ENCODE measurements at regions not wholly inside any gene's neighbourhood (a gene's known extent, or its start where the extent isn't known, plus 50 kb on each side); places are given as distances from the start of the nearest gene placed in this dataset.

DNA sequence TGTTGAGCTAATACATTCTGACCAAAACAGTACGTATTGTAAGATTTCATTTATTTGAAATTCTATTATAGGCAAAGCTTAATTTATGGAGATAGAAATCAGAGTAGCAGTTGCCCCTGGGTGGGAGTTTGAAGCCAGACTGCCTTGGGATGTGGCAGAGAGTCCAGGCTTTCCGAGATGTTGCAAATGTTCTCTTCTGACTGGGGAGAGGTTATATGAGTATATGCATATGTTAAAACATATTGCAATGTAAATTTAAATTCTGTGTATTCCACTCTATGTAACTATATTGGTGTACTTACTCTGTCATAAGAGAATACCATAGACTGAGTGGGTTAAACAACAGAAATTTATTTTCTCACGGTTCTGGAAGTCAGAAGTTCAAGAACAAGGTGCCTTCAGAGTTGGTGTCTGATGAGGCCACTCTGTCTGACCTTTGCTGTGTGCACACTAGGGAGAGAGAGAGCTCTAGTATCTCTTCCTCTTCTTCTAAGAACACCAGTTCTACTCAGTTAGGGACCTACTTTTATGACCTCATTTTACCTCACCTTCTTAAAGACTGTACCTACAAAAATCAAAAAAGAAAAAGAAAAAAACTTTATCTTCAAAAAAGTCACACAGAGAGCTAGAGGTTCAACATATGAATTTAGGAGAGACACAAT, 299.3 kb upstream of the HS3ST1 start:
- no peak for DNase-seq

- DNase-seq, result no peak
Observed at GRCh38 chr4:11724731-11725130, 296.0 kb upstream of the HS3ST1 start.

GRCh38 chr4:11722223-11722622, 293.5 kb upstream of the HS3ST1 start:
- DNase-seq, result no peak

DNA sequence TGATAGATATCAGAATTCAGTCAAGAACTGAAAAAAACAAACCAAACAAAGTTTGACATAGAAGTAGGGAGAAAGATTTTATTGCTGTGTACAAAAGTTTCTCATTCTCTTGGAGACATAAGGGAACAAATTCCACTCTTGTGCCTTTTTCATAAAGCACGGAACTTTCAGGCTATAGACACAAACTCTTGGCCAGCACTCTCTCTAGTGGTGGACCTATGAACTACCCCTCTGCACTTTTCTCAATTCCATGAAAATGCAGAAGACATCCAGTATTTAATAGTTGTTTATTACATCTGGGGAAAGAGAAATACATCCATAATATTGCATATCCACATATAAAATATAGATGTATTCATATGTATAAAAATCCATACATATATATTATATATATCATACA, 291.6 kb upstream of the HS3ST1 start:
- DNase-seq, result no peak

DNA sequence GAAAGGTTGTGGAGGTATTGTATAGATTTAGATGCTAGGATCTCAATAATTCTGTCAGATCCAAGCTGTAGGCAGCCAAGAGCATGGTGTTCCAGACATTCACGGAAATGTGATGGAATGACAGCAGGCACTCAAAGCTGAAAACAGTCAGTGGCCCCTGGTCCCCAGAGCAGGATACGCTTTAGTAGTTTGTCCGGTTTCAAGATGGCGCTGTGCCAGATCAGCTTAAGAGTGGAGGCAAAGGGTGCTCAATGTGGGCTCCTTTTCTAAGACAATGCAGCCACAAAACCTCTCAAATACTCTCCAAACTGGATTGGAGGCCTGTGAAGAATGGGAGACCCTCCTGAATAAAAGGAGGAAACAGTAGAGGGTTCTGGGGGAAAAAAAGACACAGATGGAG, 291.2 kb upstream of the HS3ST1 start:
- DNase-seq, result no peak

- DNase-seq, result no peak
Observed at GRCh38 chr4:11715753-11716521, 287.2 kb upstream of the HS3ST1 start.

DNA sequence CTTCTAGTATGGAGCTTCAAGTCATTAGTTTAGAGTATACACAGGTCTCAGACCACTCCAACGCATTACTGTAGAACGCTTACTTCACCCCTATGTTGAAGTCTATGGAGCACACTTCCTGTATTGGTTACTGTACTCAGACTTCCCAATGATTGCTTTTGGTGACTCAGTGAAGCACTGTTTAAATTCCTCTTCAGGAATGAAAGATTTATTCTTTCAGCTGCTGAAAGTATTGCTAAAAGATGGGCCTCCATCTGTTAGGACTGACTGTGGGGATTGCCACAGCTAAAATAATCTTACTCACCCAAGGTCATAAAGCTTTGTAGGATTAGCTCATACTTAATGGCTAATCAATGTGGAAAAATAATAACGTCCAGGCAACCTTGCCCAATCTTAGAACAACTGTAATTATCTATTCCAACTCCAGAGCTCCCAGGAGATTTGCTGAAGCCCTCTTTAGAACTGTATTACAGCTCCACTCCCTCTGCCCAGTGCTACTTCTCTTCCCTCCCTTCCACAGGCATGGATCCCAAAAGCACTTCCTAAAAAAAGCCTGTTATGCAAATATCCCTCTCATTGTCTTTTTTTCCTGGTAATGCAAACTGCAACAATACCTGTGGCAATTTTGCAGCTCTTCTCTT, 281.9 kb upstream of the HS3ST1 start:
- DNase-seq, result no peak

- DNase-seq, result no peak
Observed at GRCh38 chr4:11704186-11704830, 275.6 kb upstream of the HS3ST1 start.

- DNase-seq, result no peak
Observed at GRCh38 chr4:11702886-11703557, 274.3 kb upstream of the HS3ST1 start.

GRCh38 chr4:11701966-11702725, 273.5 kb upstream of the HS3ST1 start:
- DNase-seq, result no peak

- DNase-seq, result no peak
Observed at GRCh38 chr4:11700751-11701226, 272.1 kb upstream of the HS3ST1 start.

- no peak for DNase-seq
Observed at GRCh38 chr4:11698846-11699590, 270.3 kb upstream of the HS3ST1 start.

DNA sequence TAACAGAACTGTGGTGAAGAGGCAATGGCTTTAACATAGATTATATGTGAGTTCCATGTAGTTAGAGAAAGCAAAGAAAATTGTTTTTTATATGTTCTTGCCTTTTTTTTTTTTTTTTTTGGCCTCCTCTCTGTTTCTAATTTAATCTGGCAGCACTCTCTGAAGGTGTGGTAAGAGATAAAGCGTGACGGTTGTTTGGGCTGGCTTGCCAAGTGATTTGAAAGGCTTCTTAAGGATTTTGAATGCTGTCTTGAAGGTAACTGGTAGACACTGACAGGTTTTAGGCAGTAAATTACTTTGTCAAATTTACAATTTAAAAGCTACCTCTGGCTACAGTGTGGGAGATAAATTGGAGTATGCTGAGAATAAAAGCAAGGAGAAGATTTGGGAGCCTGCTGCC, 269.3 kb upstream of the HS3ST1 start:
- no peak for DNase-seq

DNA sequence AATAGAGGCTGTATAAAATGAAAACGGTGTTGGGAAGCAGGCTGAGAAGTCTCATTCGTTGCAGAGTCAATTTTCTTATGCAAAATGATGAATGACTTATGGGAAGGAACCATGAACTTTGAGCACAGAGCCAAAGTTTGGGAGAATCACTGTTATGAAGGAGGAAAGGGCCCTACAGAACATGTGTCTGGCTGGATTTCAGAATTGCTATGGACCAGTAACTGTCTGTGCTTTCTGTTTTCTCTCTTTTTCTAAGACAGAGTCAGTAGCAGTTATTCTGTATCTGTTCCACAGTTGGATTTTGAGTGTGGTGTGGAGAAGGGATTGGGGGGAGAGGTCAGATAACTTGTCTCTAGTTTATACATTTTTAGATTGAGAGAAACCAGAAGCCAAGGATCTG, 265.0 kb upstream of the HS3ST1 start:
- DNase-seq, result no peak

- DNase-seq, result no peak
Observed at GRCh38 chr4:11691236-11691635, 262.5 kb upstream of the HS3ST1 start.

- DNase-seq, result no peak
Observed at GRCh38 chr4:11687727-11688126, 259.0 kb upstream of the HS3ST1 start.

- no peak for DNase-seq
Observed at GRCh38 chr4:11685481-11685880, 256.8 kb upstream of the HS3ST1 start.

DNA sequence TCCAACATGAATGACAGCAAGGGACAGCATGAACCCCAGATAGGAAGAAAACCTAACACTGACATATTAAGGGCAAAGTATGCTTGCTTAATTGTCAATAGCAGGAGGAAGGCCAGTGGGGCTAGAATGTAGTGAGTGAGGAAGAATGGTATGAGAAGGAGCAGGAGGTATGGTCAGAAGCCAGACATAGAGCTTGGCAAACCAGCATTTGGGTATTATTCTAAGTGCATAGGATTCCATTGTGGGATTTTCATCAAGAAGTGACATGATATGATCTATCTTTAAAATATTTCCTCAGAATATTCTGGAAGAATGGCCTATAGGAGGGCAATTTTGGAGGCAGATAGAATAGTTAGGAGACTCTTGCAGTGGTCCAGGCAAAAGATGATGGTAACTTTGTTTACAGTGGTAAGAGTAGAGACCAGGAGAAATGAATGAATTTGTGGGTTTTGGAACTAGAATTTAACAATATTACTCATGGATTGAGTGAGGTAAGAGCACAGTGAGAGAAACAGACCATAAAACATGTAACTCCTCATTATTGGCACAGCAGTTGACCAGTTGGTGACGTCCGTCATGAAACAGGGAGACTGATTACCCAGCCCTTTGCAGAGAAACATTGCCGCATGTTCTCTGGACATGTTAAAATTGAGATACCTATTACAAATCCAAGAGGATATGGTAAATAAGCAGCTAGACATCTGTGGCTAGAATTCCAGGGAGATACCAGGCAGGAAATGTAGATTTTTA, 246.5 kb upstream of the HS3ST1 start:
- DNase-seq, result no peak

DNA sequence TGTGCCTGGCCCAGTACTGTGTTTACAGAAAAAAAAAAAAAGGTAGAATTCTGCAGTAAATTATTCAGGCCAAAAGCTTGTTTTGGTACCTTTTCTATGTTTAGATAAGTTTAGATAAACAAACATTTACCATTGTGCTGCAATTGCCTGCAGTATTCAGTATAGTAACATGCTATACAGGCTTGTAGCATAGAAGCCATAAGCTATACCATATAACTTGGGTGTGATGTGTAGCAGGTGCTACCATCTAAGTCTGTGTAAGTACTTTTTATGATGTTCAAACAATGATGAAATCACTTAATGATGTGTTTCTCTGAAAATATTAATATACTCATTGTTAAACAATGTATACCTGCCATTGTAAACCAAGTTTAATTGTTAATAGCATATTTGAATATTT, 241.6 kb upstream of the HS3ST1 start:
- DNase-seq, result no peak

GRCh38 chr4:11669156-11669555, 240.5 kb upstream of the HS3ST1 start:
- DNase-seq, result no peak

DNA sequence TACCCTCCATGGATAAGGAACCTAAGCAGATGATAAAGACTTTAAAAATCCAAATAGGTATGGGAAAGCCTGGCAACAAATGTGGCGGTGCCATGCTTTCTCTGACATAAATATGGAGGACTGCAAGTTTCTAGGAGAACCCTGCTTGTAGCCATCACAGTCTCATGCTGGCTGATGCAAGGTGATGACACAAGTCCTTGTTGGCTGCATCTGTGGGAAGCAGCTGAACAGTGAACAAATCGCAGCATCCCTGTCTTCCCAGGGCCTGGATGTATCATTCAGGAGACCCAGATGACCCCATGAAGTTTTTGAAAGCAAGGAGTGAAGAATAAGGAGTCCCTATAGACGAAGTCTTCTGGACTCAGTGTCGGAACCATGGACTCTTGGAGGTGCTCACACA, 234.4 kb upstream of the HS3ST1 start:
- no peak for DNase-seq
